Hematopoietic multipotent progenitor cell treated with erythropoietin and hydrocortisone succinate and interleukin-3 and kit ligand, for 4 days (in vitro differentiated cells): ENCODE measurements at regions not wholly inside any gene's neighbourhood (a gene's known extent, or its start where the extent isn't known, plus 50 kb on each side); places are given as distances from the start of the nearest gene placed in this dataset.

Experiments
- DNase-seq: peaks from one replicate; pipeline ENCODE4 v3.0.0-alpha.2; 2015

- DNase-seq = peak; percentile 25
Observed at GRCh38 chr10:60663850-60664249, 114.4 kb upstream of the CDK1 start.

DNA sequence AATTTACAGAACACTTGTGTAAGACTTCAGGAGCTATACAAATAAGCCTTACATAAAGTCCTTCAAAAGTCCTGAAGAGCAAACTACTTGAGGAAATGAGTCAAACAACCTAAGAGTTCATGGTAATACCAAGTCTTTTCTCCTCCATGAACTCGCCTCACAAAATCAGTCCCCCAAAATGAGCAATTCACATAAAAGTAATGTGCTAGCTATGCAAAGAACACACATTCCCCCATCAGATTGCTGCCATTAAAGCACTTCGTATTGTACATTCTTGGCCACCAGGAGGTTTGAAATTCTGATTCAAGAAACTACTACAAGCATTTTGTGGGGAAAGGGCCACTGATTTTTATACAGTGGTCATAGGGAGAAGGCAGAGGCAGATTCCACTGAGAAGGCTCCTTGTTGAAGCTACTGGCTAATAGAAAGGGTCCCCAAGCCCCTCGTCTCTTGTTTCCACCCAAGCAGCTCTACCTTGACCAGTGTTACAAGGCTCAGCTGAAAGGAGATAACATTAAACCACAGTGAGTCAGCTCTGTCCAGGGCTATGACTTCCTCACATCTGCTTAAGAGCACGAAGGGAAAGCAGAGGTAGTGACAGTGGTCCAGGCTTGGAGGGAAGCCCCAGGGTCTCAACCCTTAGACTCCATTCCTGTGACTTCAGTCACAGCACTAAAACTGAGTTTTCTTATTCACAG, 115.2 kb upstream of the CDK1 start:
- peak; percentile 75 for DNase-seq

DNA sequence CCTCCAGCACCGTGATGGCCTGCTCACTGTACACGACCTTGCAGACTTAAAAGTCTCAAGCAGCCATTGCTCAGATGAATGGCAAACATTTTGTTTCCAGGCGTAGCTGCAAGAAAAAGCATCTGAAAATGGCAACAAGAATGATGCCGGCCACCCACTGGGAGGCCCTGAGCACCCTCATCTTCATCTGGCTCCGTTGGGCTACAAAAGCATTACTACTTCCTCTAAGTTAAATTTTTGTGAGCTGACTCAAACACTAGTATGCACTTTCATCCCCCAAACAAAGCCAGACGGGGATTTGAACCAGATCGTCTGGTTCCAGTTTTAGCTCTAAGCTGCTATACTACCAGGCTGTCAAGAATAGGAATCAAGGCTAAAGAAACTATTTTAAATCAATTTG, 116.6 kb upstream of the CDK1 start:
- no peak for DNase-seq

- no peak for DNase-seq
Observed at GRCh38 chr10:60660625-60661024, 117.7 kb upstream of the CDK1 start.

DNA sequence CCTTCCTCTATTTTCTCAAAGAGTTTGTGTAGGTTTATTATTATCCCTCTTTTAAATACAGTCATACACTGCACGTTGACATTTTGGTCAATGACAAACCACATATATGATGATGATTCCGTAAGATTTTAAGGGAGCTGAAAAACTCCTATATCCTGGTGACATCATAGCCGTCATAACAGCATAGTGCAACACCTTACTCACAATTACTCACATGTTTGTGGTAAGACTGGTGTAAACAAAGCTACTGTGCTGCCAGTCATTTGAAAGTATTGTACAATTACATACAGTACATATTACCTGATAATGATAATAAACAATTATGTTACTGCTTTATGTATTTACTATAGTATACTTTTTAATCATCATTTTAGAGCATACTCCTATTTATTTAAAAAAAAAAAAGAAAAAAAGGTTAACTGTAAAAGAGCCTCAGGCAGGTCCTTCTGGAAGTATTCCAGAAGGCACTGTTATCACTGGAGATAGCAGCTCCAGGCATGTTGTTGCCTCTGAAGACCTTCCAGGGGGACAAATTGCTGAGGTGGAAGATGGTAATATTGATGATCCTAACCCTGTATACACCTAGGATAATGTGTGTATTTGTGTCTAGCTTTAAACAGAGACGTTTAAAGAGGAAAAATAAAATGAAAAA, 123.3 kb upstream of the CDK1 start:
- no peak for DNase-seq

DNA sequence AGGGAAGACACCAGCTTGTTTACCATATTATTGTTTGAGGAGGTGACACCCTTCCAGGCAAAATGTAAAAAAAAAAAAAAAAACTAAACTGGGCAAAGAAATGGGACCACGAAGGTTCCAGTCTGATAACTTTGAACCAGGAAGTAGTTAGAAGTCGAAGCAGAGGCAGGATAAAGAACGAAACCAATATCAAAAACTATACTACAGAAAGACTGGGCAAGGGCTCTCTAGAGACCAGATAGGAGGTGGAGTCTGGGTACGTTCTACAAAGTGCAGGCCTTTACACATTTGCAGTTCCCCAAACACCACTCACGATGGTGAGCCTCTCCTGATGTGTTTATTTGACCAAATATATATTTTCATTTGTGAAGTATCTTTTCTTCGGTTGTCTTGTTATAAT, 125.7 kb upstream of the CDK1 start:
- DNase-seq = no peak

DNA sequence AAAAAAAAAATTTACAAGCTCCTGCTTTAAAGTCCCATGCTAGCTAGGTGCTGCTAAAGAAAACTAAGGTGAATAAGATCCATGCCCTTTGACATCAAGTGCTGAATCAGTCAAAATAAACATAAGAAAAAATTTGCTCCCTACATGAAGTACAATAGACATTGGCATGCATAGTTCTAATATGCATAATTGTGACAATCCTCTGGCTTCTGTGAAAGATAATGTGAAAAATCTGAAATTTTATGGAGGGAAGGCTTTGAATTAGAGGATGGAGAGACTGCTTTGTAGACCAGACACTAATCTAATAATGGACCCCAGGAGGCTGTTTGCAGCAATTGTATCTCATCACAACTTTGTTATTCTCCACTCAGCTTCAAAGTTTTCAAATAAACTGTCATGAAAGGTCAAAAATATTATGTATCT, 127.9 kb upstream of the CDK1 start:
- DNase-seq = no peak

GRCh38 chr10:60649485-60650377, 128.5 kb upstream of the CDK1 start:
- no peak for DNase-seq

GRCh38 chr10:60648761-60649160, 129.5 kb upstream of the CDK1 start:
- DNase-seq = no peak

DNA sequence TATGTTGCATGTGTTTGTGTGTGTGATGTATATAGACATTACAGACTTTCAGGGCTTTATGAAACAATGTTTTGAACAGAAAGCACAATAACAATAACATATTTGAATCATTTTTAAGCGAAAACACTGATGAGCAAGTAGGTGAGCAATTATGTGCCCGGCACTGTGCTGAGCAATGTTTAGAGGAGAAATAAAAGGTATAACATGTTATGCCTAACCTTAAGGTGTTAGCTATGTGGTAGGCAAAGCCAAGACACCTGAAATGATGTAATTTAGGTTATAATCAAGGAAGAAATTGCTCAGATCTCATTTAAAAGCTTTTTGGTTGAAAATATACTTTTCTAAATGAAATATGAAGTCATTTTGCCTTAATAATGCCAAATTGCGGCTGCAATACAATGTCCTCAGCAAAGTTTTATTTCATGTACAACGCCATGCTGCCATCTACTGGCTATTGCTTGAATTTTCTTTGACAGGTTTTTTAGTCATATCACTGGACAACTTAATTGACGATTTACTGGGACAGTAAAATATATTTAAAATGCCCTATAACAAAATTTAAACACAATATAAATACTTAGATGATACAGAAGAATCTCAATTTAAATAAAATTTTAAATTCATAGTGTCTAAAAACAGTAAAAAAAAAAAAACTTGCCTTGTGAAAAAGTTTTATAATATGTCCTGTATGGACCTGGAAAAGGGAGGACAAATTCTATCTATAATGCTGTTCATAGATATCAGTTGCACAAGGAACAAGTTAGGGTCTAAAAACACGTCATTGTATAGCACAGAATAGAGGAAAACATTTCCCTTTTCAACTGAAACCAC, 131.1 kb upstream of the CDK1 start:
- peak; percentile 86 for DNase-seq

DNA sequence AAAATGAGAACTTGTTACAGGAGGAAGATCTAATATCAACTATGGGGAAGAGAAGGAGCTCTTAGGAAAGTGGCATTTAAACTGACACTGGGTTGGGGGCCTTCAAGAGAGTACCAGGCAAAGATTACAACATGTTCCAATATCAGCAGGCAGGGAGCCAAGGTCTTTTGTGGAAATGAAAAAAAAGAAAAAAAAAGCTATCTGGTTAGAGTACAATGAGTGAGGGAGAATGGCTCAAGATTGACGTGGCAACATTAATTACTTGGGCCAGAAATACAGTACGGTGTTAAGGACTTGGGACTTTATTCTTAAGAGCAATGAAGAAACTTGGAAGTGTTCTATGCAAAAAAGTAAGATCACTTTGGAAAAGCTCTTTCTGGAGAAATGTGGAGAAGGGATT, 132.3 kb upstream of the CDK1 start:
- peak; percentile 19 for DNase-seq

DNA sequence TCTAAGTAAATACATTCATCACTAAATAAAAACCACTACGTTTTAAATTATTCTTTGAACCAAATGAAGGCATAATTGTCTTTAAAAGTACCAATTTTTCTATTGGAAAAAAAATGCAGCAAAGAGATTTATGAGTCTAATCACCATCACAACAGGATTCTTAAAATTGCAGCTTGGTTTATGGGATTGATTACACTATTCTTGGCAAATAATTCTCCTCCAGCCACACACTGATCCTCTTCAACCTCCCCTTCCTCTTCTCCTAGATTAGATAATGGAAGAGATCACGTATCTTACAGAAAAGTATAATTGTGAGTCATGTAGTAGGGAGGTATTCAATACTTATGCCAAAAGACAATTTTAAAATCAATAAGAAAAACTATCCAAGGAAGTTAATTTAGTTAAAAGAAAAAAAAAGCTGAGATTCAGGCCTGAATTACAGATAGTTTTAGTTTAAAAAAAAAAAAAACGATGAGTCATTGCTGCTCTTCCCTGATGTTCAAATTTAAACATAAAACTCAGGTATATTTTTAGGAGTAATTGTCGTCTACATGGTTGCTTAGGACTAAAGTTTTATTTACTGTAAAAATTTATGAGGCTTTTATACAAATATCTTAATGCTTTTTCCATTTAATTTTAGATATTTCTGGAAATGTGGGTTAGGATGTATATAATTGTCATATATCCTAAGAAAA, 133.7 kb upstream of the CDK1 start:
- DNase-seq = no peak

DNA sequence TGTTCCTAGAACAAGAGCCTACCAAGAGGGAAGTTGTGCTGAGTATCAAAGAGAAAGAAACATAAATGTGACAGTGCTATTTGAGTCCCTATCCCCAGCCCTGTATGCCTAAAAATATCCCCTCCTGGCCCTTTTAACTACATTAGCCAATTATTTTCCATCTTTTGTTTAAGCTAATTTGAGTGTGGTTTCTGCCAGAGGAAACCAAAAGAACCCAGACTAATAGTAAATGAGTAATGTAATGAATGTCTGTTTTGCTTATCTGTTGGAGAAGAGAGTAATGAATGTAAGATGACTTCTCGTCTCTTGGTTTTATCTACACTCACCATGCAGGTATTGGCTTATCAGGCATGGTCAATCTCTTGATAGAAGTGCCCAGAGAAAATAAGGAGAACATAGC, 134.4 kb upstream of the CDK1 start:
- peak; percentile 26 for DNase-seq

GRCh38 chr10:60629332-60629731, 148.9 kb upstream of the CDK1 start:
- no peak for DNase-seq

DNA sequence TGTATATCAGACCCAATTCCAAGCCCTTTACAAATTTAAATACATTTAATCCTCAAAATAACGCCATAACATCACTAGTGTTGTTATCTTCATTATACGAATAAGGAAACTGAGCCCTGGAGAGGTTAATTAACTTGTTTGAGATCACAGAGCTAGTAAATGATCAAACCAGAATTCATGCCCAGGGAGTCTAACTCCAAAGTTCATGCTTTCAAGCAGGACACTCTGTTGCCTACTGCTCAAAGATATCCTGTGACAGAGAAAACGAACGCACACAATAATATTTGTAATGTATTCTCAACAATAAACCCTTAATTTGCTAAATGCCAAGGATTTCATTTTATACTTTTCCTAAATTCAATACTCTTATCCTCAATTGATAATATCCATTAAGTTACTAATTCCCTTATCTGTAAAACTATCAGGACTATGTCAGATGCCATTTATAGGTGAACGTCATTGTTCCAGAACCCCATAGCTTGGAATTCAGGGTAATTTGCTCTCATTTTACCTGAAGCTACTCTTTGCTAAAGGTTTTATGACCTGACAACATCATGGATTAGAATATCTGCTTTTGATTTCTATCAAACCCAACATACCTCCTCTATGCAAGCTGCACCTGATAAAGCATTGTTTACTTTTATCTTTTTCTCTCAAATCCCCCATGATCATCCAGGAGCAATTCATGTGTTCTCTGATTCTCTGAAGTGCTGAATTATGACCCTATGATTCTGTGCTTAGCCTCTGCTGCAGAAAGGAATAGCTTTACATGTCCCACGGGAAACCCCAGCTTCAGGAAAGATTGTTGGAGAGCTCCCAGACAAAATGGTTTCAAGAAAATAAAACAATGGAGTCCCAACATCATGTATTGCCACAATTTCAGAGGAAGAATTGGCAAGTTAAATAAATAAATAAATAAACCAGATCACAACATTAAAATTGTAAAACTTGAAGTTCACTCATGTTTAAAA, 150.2 kb upstream of the CDK1 start:
- no peak for DNase-seq

DNA sequence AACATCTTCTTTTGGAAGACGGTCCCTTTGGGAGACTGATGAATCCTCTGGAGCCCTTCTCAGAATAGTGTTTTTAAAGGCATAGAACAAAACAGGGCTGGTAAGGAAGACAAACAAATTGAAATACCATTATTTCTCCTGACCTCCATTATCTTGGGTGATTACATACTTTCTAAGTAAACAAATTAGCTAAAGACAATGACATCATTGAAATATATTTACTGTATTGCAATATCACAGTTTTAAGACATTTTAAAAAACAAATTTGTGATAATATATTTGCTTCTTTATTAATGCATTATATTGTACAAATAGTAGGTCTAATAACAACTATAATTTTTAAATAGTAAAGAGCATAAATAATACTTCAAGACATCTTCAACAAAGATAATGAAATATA, 152.2 kb upstream of the CDK1 start:
- no peak for DNase-seq

- DNase-seq = no peak
Observed at GRCh38 chr10:60623627-60624026, 154.7 kb upstream of the CDK1 start.

- no peak for DNase-seq
Observed at GRCh38 chr10:60621018-60621417, 157.3 kb upstream of the CDK1 start.

DNA sequence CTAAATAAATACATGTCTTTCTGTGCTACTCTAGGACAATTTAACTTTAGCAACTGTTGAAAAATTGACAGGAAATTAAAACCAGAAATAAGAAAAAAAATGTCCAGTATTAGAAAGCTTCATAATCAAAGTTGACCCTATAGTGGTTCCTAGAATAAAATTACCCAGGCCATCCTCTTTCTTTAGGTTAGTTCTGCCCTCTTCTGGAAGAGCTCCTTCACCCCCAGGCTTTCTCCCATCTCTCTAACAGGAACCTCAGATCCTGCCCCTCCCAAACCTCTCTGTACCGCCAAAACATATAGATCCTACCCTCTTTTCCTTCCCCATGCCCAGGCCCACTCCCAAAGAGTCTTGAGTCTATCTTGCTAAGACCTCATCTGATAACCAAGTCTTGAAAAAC, 159.4 kb upstream of the CDK1 start:
- peak; percentile 30 for DNase-seq

- no peak for DNase-seq
Observed at GRCh38 chr10:60615541-60615940, 162.7 kb upstream of the CDK1 start.

DNA sequence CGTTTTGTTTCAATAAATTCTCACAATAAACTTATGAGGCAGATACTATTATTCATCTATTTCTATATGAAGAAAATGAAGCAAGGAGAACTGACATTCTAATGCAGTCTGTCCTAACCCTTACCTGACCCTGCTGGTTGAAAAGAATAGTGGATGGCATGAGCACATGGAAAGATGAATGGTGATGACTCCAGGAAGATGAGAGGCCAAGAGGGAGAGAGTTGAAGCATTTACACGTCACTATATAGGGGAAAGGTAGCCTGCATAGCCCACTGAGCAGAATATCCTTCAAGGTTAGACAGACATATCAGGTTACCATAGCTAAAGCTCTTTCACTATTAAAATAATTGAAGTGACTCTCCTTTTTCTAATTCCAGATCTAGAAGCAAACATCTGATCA, 163.9 kb upstream of the CDK1 start:
- DNase-seq = no peak
